A673 (cell line): ENCODE measurements at regions not wholly inside any gene's neighbourhood (a gene's known extent, or its start where the extent isn't known, plus 50 kb on each side); places are given as distances from the start of the nearest gene placed in this dataset.

Experiments
- CTCF ChIP-seq: fragments of 300-800, 200-600 bp; sonication (generic); conservative IDR thresholded peaks from 2 replicates; pipeline ENCODE4 v1.5.1; 2017; ENCODE audit warnings: low read depth, mild to moderate bottlenecking, antibody characterized with exemption, low read length, moderate library complexity, mixed read lengths
- EZH2 ChIP-seq: fragments of 200-600 bp; sonication (generic); IDR thresholded peaks from 2 replicates; pipeline ENCODE4 v1.6.1; 2017; ENCODE audit warnings: borderline replicate concordance, low read depth, mild to moderate bottlenecking, mixed read lengths, antibody characterized with exemption, low read length; ENCODE audit not compliant: poor library complexity, severe bottlenecking

DNA sequence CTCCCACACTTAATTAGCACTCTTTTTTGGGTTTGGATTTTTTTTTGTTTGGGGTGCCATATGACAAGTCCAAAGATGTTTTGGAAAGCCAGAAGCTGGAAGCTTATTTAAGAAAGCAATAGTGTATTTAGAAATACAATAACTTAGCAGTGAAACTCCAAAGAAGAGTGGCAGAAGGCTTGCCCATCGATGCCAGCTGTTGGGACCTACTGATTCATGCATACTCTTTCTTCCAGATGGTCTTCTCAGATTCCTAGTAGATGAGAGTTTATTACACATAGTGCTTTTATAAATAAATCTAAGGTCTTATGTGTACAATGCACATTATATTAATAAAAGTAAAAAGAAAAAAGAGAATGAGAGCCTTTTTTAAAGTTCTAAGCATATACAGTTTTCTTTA is 374.6 kb downstream of the OSTF1 start:
- TF ChIP-seq CTCF (no peak), EZH2 (no peak)
